HG02623 (cell line): ENCODE measurements at regions not wholly inside any gene's neighbourhood (a gene's known extent, or its start where the extent isn't known, plus 50 kb on each side); places are given as distances from the start of the nearest gene placed in this dataset.

Source experiments
- ATAC-seq: cut with Tn5 transposase; IDR thresholded peaks from one replicate; pipeline ENCODE4 v1.9.1; 2021; ENCODE audit warnings: moderate library complexity; ENCODE audit not compliant: unreplicated experiment

DNA sequence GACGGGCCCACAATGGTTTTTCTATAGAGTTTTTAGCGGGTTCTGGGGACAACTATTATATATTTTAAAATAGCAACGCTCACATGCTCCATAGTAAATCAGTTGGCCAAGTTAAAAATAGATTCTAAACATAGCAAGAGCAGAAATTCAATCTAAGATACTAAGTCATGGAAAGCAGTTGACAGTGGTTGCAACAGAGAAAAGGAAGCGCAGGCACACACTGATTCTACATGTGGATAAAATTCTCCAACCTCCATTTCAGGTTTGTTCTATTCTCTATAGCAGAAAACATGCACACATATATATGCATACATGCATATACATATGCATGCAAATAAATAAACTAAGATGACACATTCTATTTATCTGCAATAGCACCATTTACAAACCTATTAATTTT, 89.6 kb upstream of the HNRNPU start:
- no peak for ATAC-seq

DNA sequence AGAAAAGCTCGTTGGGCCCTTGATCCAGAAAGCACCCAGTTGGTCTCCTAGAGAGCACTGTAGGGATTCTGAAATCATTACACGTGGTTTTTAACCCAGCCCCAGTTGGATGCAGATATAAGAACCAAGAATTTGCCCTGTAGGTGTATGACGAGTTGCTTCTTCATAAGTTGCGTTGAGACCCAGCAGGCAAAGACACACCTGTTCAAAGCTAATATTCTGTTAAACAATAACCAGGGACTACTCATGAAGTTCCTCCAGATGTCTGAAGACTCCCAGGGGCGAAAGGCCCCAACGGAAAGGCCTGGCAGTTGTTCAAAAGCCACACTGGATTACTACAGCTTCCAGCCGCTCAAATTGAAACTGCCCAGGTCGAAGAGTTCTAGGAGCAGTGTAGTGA, 88.6 kb upstream of the HNRNPU start:
- ATAC-seq = peak; percentile 92

DNA sequence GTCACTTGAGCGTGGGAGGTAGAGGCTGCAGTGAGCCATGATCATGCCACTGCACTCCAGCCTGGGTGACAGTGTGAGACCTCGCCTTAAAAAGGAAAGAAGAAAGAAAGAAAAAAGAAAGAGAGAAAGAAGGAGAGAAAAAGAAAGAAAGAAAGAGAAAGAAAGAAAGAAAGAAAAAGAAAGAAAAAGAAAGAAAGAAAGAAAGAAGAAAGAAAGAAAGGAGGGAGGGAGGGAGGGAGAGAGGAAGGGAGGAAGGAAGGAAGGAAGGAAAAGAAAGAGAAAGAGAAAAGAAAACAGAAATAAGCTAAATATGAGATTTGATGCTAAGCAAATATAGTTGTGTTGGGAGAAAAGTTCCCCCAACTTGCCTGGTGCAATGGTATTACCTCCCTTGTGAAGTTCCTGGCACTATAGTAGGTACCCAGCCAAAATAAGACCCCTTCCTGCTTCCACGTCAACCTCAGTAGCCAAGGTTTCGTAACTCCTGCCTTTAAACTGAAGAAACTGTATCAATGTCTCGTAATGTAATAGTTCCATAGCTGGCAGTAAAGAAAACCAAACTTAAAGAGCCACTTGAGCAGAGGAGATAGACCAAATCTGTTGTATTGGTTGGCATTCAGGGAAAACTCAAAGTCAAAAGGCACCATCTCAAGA, 88.1 kb upstream of the HNRNPU start:
- ATAC-seq = no peak

- ATAC-seq = no peak
Measured at GRCh38 chr1:244948416-244948815, 84.1 kb upstream of the HNRNPU start.

DNA sequence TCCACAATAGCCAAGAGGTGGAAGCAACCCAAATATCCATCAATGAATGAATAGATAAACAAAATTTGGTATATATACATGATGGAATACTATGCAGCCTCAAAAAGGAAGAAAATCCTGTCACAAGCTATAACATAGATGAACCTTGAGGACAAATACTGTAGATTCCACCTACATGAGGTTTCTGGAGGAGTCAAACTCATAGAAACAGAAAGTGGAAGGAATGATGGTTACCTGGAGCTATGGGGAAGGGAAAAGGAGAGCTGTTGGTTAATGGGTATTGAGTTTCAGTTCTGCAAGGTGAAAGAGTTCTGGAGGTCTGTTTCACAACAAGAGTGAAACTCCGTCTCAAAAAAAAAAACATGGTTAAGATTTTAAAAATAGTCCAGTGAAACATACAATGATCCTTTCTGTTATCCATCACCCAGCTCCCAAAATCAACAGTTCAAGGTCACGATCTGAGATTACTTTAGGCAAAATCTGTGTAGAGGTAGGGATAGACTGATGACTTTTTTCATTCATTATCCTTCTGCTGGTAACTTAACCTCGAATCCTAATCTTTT, 80.8 kb upstream of the HNRNPU start:
- peak; percentile 73 for ATAC-seq

DNA sequence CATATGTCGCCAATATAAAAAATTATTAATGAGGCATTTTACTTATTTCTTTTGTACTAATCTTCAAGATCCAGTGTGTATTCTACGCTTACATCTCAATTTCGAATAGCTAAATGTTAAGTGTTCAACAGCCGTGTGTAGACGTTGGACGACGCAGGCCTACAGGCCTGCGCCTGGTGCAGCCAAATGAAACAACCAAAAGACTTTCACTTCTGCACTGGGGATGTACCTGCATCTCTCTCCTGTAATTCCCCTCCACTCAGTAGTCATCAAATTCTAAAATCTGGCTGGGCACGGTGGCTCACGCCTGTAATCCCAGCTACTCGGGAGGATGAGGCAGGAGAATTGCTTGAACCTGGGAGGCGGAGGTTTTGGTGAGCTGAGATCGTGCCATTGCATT, 76.8 kb upstream of the HNRNPU start:
- ATAC-seq = peak; percentile 79

DNA sequence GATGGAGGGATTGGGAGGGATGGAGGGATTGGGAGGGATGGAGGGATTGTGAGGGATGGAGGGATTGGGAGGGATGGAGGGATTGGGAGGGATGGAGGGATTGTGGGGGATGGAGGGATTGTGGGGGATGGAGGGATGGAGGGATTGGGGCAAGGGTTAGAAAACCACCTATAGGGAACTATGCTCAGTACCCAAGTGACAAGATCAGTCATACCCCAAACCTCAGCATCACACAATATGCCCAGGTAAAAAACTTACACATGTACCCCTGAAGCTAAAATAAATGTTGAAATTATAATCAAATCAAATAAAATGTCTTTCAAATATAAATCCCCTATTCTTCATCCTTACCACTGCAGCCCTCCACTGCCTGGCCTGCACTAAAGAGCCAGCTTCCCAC, 72.8 kb upstream of the HNRNPU start:
- ATAC-seq = no peak

GRCh38 chr1:244920911-244921761, 56.8 kb upstream of the HNRNPU start:
- peak; percentile 55 for ATAC-seq

DNA sequence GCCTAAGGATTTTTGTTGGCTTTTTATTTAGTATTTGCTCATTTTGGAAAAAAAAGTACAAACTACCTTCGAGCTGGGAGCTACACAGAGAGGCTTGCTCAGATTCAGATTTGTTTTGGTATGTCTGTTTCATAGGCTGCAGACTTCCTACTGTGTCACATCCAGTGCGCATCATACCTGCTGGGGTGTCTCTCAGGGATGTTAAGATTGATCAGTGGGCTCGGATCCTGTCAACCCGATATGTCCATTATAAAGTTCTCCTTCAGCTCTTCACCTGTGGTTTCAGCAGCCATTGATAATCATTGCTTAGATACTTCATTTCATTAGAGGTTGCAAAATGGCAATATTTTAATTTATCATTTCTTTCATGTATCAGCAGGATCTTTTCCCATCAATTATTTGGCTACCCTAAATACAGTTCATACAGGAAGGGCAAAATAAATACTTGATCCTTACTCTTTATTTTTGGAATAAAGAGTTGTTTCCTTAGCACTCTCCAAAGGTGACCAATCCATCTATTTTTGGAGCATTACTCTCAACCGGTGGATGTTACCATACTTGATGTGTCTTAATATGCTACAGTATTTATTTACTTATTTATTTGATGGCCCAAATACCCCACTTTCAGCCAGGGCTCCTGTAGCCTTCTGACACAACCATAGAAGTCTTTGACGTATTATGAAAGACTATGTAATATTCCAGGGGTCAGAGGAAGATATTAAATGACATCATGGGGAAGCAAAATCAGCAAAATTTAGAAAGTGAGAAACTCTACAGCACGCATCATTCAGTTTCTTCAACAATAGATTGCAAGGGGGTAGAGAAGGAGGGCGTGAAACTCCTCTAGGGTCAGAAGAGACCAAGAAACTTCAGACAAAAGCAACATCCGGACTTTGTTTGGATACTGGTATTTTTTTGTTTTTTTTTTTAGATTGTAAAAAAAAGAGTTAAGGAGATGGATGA, 55.3 kb upstream of the HNRNPU start:
- ATAC-seq = no peak

DNA sequence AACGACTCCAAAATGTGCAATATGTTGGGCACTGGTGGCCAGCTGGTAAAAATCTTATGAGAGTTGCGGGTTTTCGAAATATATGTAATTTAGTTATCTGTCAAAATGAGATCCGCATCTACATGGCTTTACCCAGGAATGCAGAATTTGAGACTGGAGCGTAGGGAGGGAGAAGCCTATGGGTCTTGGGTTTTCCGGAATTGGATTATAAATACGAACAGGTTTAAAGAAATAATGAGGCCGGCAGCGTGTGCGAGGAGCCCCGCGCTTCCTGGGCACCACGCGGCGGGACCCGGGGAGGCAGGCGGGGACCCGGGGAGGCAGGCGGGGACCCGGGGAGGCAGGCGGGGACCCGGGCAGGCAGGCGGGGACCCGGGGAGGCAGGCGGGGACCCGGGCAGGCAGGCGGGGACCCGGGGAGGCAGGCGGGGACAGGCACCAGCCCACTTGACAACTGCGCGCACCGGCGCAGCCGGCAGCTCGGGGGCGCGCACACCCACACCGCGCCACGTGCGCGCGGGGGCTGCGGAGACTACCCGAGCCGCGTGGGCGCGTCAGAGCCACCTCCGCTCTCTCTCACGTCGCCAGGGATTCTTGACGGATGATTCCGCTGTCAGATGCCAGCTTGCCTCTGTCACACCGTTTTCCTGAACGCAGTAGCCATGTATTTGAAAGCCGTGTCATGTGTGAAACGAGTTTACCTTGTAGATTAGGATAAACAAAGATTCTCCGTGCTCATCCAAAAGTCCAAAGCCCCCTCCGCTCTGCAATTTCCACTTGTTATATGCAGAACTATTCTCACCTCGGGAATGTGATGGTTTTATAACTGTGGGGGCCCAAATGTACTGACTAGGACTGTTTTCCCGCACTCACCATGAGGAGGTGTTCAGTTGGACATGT, 54.3 kb upstream of the HNRNPU start:
- ATAC-seq = peak; percentile 43

DNA sequence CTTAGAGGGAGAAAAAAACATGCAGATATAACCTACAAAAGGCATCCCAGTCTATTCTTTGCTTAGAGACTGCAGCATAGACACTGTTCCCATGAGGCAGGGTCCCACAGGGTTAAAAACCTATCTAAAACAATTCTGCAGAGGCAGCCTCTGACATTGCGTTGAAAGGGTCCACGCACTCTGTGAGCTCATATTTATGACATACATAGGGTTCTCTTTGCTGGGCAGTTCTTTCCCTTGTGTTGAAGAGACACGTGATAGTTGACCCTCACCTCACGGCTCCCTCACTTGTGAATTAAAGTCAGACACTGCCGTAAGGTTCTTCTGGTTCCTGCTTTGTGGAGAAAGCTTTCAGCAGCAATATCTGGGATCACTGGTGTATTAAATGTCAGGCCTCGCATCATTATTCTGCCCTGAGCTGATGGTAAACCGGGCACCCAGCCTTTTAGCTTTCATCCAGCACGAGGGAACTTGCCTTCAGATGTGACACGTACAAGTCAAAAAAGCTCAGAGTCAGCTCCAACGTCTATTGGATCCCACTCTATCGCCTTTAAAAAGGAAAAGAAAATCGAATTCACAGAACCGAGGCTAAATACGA, 52.8 kb upstream of the HNRNPU start:
- no peak for ATAC-seq

DNA sequence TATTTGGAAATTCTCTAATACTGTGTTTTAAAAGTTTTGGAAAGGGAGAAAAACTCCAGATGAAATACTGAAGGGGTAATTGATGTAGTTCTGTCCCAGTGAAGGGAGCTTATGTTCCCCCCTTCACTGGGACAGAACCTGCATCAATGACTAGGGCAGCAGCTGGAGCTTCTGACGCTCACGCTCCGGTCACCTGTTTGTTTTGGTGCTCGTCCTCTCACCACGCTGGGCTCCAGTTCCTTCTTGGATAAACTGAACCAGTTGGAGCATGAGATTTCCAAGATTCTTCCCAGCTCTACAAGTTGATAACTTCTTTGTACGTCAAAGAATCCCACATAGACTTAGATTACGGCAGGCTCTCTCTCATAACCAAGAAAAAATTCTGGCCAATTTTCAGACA, 51.4 kb upstream of the HNRNPU start:
- no peak for ATAC-seq

DNA sequence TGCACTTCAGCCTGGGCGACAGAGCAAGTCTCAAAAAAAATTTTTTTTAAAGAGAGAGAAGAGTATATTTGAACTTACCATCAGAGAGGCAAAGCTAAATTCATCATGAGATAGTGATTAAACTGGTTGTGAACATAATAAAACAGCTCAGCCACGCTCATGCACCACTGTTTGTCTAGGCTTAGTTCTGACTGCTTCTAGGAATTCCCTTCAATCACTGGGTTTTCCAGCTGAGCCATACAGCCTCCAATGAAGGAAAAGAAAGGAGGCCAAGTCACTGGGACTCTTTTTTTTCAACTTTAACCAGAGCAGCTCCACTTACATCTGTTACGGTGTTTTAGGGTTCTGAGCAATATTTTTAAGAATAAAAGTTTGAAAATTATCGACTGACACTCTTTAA, 50.4 kb upstream of the HNRNPU start:
- ATAC-seq = no peak
